Neuronal stem cell (in vitro differentiated cells): ENCODE measurements at regions not wholly inside any gene's neighbourhood (a gene's known extent, or its start where the extent isn't known, plus 50 kb on each side); places are given as distances from the start of the nearest gene placed in this dataset.

Source experiments
- DNase-seq: peaks from one replicate; pipeline ENCODE4 v3.0.0-alpha.2; 2013; ENCODE audit warnings: low spot score
- H2AFZ ChIP-seq: one replicate; pipeline ENCODE4 v1.6.1; 2013; ENCODE audit warnings: mild to moderate bottlenecking, low read length, inconsistent platforms
- H2AK5ac ChIP-seq: 2 replicates; pipeline ENCODE4 v1.6.1; 2013; ENCODE audit warnings: low read depth, mild to moderate bottlenecking, inconsistent platforms, low read length, moderate library complexity, mixed read lengths
- H2BK120ac ChIP-seq: 2 replicates; pipeline ENCODE4 v1.6.1; 2013; ENCODE audit warnings: low read depth, mild to moderate bottlenecking, inconsistent platforms, low read length, moderate library complexity, mixed read lengths
- H2BK12ac ChIP-seq: one replicate; pipeline ENCODE4 v1.6.1; 2013; ENCODE audit warnings: low read length, inconsistent platforms
- H2BK15ac ChIP-seq: 2 replicates; pipeline ENCODE4 v1.6.1; 2013; ENCODE audit warnings: mild to moderate bottlenecking, low read length, inconsistent platforms, mixed read lengths
- H2BK5ac ChIP-seq: one replicate; pipeline ENCODE4 v1.6.1; 2013; ENCODE audit warnings: inconsistent platforms, mild to moderate bottlenecking, low read length, moderate library complexity
- H3K14ac ChIP-seq: one replicate; pipeline ENCODE4 v1.6.1; 2013; ENCODE audit warnings: low read length, inconsistent platforms
- H3K18ac ChIP-seq: 2 replicates; pipeline ENCODE4 v1.6.1; 2013; ENCODE audit warnings: low read length, inconsistent platforms
- H3K23ac ChIP-seq: 2 replicates; pipeline ENCODE4 v1.6.1; 2013; ENCODE audit warnings: low read depth, mild to moderate bottlenecking, mixed read lengths, low read length, inconsistent platforms; ENCODE audit not compliant: poor library complexity
- H3K27ac ChIP-seq: replicated peaks from 3 replicates; pipeline ENCODE4 v1.5.1; 2013; ENCODE audit warnings: low read length, inconsistent platforms
- H3K27me3 ChIP-seq, 3 experiments: 2 replicates each; pipeline ENCODE4 v1.6.1; 2013; ENCODE audit warnings: low read length in 3 of 3, mild to moderate bottlenecking in 2 of 3, inconsistent platforms in 1 of 3, low read depth in 1 of 3, mixed read lengths in 1 of 3, moderate library complexity in 1 of 3; ENCODE audit not compliant: control insufficient read depth in 3 of 3, insufficient read depth in 3 of 3
- H3K36me3 ChIP-seq, 2 donors: replicated peaks in 1 of 2; 2 replicates each; pipeline ENCODE4 v1.6.1; 2013; ENCODE audit warnings: low read length in 2 of 2; ENCODE audit not compliant: control insufficient read depth in 2 of 2, insufficient read depth in 2 of 2
- H3K4ac ChIP-seq: 2 replicates; pipeline ENCODE4 v1.6.1; 2013; ENCODE audit warnings: inconsistent platforms, mild to moderate bottlenecking, low read length, moderate library complexity
- H3K4me1 ChIP-seq, 2 donors: 1 replicate in 1 of 2; 2 replicates in 1 of 2; pipeline ENCODE4 v1.6.1; 2013; ENCODE audit warnings: low read length in 2 of 2, low read depth in 1 of 2; ENCODE audit not compliant: control insufficient read depth in 2 of 2, insufficient read depth in 1 of 2
- H3K4me2 ChIP-seq: one replicate; pipeline ENCODE4 v1.6.1; 2013; ENCODE audit warnings: mild to moderate bottlenecking, low read length, inconsistent platforms; ENCODE audit not compliant: insufficient read depth, poor library complexity, severe bottlenecking
- H3K4me3 ChIP-seq, 2 donors: 2 replicates each; pipeline ENCODE4 v1.5.1; 2013; ENCODE audit warnings: low read length in 2 of 2, mild to moderate bottlenecking in 2 of 2, inconsistent platforms in 1 of 2, moderate library complexity in 1 of 2
- H3K79me1 ChIP-seq: one replicate; pipeline ENCODE4 v1.6.1; 2013; ENCODE audit warnings: low read depth, mild to moderate bottlenecking, inconsistent platforms, low read length, moderate library complexity
- H3K9ac ChIP-seq: one replicate; pipeline ENCODE4 v1.6.1; 2013; ENCODE audit warnings: mild to moderate bottlenecking, low read depth, low read length, inconsistent platforms; ENCODE audit not compliant: poor library complexity
- H3K9me3 ChIP-seq, 2 donors: replicated peaks in 1 of 2; 2 replicates each; pipeline versions ENCODE3 to v1.6.1; 2013; ENCODE audit warnings: low read length in 2 of 2, mild to moderate bottlenecking in 2 of 2, inconsistent platforms in 1 of 2, low read depth in 1 of 2, mixed read lengths in 1 of 2, moderate library complexity in 1 of 2; ENCODE audit not compliant: control insufficient read depth in 2 of 2, insufficient read depth in 1 of 2
- H4K8ac ChIP-seq: one replicate; pipeline ENCODE4 v1.6.1; 2013; ENCODE audit warnings: low read depth, mild to moderate bottlenecking, inconsistent platforms, low read length, moderate library complexity
- H4K91ac ChIP-seq: one replicate; pipeline ENCODE4 v1.6.1; 2013; ENCODE audit warnings: low read length, low read depth, mild to moderate bottlenecking, inconsistent platforms; ENCODE audit not compliant: poor library complexity
- WGBS, 2 donors: extraction: QIAGEN DNeasy Blood & Tissue Kit; methylation state at CpG; one replicate each; pipeline ENCODE4 v1.1.7; 2013; ENCODE audit warnings: missing lambda C conversion rate in 2 of 2, mixed read lengths in 1 of 2; ENCODE audit not compliant: insufficient read length in 2 of 2, insufficient replicate concordance in 1 of 2; ENCODE audit errors: extremely low coverage in 2 of 2; 5-methylcytosine and 5-hydroxymethylcytosine counted together

- Histone ChIP-seq H3K4me2 (no peak overlapping the region), H2AK5ac (no peak overlapping the region), H3K23ac (no peak overlapping the region), H2AFZ (no peak overlapping the region), H3K36me3 (no peaks in the 10 kb centered on the region), H2BK15ac (no peak overlapping the region), H2BK5ac (no peak overlapping the region), H4K91ac (no peak overlapping the region), H2BK120ac (no peak overlapping the region), H3K18ac (no peak overlapping the region), H3K9me3 (peaks cover 8 to 9% of the 10 kb centered on the region in 2 donors), H2BK12ac (no peak overlapping the region), H3K9ac (no peak overlapping the region), H3K79me1 (no peaks in the 10 kb centered on the region), H4K8ac (no peak overlapping the region), H3K4me1 (no peaks in the 10 kb centered on the region), H3K14ac (no peak overlapping the region), H3K27ac (no peak overlapping the region), H3K27me3 (no peaks in the 10 kb centered on the region), H3K4ac (no peak overlapping the region), H3K4me3 (no peak overlapping the region)
- no CpG with 5 or more reads among the region's 5 CpGs for WGBS, 2 donors
- DNase-seq, result no peak
Observed at GRCh38 chr6:169406804-169407203, 153.2 kb upstream of the THBS2 start.

DNA sequence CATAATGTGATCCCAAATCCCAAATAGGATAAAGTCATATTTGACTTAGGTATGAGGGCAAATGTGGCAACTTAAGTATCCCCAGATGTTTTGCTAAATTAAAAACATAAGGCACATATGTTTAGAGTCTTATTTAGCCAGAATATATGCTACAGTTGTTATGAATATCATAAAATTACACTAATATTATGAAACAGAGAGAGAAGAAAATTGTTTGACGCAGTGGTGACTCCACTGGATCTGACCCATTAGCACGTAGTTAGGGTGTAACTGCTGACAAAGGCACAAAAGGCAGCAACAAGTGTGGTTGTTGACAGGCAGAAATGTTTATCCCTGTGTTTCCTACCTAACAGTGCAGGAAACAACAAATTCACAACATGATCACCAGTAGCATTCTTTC lies 152.4 kb upstream of the THBS2 start:
- no CpG with 5 or more reads among the region's 2 CpGs for WGBS, 2 donors
- H2BK15ac ChIP-seq, result no peak overlapping the region
- no peak for DNase-seq

GRCh38 chr6:169404828-169405227 lies 151.2 kb upstream of the THBS2 start:
- Histone ChIP-seq H3K14ac (no peak overlapping the region), H3K27ac (no peak overlapping the region), H4K91ac (no peak overlapping the region), H2BK12ac (no peak overlapping the region), H3K4me2 (no peak overlapping the region), H2BK5ac (no peak overlapping the region), H3K27me3 (no peaks in the 10 kb centered on the region), H3K9ac (no peak overlapping the region), H3K9me3 (peaks cover 6 to 8% of the 10 kb centered on the region in 2 donors), H3K4me1 (no peaks in the 10 kb centered on the region), H3K18ac (no peak overlapping the region), H4K8ac (no peak overlapping the region), H3K79me1 (no peaks in the 10 kb centered on the region), H2AFZ (no peak overlapping the region), H2BK120ac (no peak overlapping the region), H3K4ac (no peak overlapping the region), H2BK15ac (no peak overlapping the region), H3K4me3 (no peak overlapping the region), H3K23ac (no peak overlapping the region), H3K36me3 (no peaks in the 10 kb centered on the region), H2AK5ac (no peak overlapping the region)
- DNase-seq, result no peak
- WGBS, 2 donors, result no CpG with 5 or more reads among the region's 6 CpGs

More for the DNA sequence above, 152.4 kb upstream of the THBS2 start:
- H2AK5ac ChIP-seq, result no peak overlapping the region
- no peak overlapping the region for H3K18ac ChIP-seq
- H3K9ac ChIP-seq, result no peak overlapping the region
- no peak overlapping the region for H3K4ac ChIP-seq
- no peak overlapping the region for H3K4me3 ChIP-seq
- no peaks in the 10 kb centered on the region for H3K27me3 ChIP-seq
- H2BK120ac ChIP-seq, result no peak overlapping the region
- H3K36me3 ChIP-seq, result no peaks in the 10 kb centered on the region
- no peak overlapping the region for H2BK12ac ChIP-seq
- H4K8ac ChIP-seq, result no peak overlapping the region
- no peak overlapping the region for H3K4me2 ChIP-seq
- no peaks in the 10 kb centered on the region for H3K4me1 ChIP-seq
- no peak overlapping the region for H2AFZ ChIP-seq
- no peaks in the 10 kb centered on the region for H3K79me1 ChIP-seq
- H3K23ac ChIP-seq, result no peak overlapping the region
- no peak overlapping the region for H3K14ac ChIP-seq
- no peak overlapping the region for H4K91ac ChIP-seq
- H2BK5ac ChIP-seq, result no peak overlapping the region
- peaks cover 8 to 9% of the 10 kb centered on the region in 2 donors for H3K9me3 ChIP-seq
- H3K27ac ChIP-seq, result no peak overlapping the region

GRCh38 chr6:169398342-169399105 lies 144.9 kb upstream of the THBS2 start:
- Histone ChIP-seq H4K8ac (no peak overlapping the region), H3K14ac (no peak overlapping the region), H3K18ac (no peak overlapping the region), H3K27ac (no peak overlapping the region), H3K9me3 (no peaks in the 10 kb centered on the region), H2AK5ac (no peak overlapping the region), H3K36me3 (no peaks in the 10 kb centered on the region), H4K91ac (no peak overlapping the region), H3K4ac (no peak overlapping the region), H3K23ac (no peak overlapping the region), H3K4me1 (no peaks in the 10 kb centered on the region), H2BK12ac (no peak overlapping the region), H2BK120ac (no peak overlapping the region), H2AFZ (no peak overlapping the region), H2BK15ac (no peak overlapping the region), H3K79me1 (no peaks in the 10 kb centered on the region), H3K4me2 (no peak overlapping the region), H3K4me3 (no peak overlapping the region), H3K27me3 (no peaks in the 10 kb centered on the region), H3K9ac (no peak overlapping the region), H2BK5ac (no peak overlapping the region)
- DNase-seq, result no peak
- WGBS, 2 donors, result no CpG with 5 or more reads among the region's 14 CpGs
